Epidermal melanocyte (primary cell): ENCODE measurements at regions not wholly inside any gene's neighbourhood (a gene's known extent, or its start where the extent isn't known, plus 50 kb on each side); places are given as distances from the start of the nearest gene placed in this dataset.
"Not testable (repeated sequence)": the region's sequence is repeated elsewhere in the genome, so short reads cannot be mapped to it uniquely, and the experiment has no call there.

Source experiments
- DNase-seq: peaks from one replicate; pipeline ENCODE4 v3.0.0; 2011; ENCODE audit warnings: low spot score; ENCODE audit not compliant: insufficient read length

DNA sequence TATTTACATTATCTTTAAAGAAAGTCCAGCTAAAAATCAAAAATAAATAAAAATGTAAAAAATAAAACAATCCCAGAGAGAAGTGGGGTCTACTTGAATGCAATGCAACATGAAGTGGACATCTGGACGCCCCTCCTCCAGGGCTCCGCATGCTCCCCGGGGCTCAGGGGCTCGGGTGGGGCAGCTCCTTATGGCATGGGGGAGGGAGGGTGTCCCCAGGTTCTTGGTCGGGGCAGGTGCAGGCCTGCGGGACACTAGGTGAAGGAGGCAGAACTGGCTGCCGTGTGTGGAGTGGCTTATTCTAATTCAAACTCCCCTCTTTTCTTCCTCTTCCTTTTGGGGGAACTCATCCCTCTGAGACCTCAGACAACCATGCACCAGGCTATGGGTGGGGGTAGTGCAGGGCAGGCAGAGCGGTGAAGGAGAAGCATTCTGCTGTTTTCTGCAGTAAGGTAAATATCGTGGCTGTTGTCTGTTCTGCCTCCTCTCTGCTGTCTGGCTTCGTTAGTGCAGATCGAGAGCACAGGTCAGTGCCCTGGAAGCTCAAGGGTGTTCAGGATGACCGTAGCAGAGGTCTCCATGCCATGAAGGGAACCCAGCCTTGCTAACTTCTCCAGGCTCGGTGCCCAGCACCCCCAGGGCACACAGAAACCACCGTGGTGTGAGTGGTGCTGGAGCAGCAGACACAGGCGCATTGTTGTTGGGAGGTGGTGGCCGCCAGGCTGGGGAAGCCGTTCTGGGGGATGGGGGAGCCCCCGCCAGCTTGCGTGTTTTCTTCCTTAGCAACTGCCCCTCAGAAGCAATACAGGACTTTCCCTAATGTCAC, 82.6 kb downstream of the TTLL2 start:
- DNase-seq = no peak

DNA sequence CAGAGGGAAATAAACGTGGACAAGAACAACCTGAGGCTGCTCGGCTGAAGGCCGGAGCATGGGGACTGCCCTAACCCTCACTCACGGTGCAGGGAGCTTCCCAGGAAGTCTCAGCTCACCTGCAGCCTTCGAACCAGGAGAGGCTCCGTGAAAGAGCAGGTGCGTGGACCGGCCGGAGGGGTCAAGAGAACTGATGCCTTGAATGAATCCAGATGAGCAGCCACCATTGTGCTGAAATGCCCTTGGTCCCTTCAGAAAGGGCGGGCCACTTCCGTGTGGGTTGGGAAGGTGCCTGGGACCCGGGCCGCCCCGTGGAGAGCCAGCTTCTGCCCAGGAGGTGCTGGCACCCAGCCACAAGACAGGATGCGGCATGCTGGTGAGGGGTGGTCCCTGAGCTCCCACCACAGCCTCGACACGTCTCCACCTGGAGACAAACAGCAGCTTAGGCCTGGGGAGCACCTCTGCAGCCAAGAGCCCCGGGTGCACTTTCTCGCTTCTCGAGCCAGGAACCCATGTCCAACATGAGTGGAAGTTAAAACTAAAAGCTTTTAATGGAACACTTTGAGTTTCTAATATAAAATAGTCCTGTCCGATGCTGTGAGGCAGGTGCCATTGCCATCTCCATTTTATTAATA, 83.5 kb downstream of the TTLL2 start:
- no peak for DNase-seq

DNA sequence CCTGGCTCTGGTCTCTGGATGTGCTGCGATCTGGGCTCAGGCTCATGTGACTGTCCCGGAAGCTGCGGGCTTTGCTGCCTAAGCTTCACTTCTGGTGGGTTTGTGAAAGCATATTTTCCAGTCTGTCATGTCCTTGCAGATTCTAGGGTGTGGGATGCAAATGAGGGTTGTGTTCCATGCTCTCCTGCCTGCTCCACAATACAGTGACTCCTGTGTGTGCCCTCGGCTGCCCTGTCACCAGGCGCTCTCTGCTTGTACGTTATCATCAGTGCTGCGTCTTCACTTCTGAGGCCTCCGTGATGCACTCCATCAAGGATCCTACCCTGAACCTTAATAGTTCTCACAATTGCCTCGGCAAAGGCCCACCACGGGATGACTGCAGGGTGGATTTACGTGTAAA, 84.2 kb downstream of the TTLL2 start:
- DNase-seq = no peak

DNA sequence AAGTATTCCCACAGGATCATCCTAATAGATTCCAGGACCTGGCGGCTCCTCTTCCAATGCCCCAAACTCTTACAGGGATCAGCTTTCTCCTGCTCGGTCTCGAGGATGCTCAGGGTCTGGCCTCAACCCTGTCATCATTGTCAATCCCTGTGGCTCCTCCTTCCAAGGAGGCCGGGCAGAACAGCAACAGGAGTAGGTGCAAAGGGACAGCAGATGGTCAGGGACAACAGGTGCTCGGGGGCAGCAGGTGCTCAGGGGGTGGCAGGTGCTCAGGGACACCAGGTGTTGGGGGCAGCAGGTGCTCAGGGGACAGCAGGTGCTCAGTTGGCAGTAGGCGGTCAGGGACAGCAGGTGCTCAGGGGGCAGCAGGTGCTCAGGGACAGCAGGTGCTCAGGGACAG, 84.8 kb downstream of the TTLL2 start:
- DNase-seq = no peak

DNA sequence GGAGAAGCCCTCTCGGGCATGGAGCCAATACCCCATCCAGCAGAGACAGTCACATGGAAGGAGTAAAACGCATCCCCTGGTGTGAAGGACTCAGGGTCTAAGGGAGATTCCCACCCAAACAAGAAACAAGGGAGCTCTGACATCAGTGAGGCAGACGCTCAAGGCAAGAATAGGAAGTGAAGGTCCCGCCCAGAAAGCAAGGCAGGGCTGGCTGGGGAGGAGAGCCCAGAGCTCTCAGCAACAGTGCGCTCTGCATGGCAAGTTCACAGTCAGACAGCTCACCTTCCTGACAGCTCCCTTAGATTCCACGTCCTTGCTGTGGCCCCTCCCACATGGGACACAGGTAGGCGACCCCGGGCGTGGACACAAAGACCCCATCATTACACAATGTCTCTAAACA, 85.6 kb downstream of the TTLL2 start:
- DNase-seq = no peak

DNA sequence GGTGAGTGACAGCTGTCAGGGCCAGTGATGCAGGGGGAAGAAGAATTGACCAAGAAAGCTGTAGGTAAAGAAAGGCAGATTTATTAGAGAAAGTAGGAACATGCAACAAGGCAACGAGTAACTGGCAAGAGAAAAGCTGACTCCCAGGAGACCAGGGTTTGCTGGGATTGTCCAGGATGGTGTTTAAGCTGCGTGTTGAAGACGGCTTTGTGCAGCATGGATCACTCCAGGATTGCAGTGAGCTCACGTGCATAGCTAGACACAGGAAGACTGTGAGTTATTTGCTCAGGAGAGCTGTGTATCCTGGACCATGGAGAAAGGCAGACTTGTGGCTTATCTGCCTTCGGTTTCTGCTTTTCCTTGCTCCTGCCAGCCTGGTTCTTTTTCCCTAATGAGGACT, 87.6 kb downstream of the TTLL2 start:
- DNase-seq = no peak

DNA sequence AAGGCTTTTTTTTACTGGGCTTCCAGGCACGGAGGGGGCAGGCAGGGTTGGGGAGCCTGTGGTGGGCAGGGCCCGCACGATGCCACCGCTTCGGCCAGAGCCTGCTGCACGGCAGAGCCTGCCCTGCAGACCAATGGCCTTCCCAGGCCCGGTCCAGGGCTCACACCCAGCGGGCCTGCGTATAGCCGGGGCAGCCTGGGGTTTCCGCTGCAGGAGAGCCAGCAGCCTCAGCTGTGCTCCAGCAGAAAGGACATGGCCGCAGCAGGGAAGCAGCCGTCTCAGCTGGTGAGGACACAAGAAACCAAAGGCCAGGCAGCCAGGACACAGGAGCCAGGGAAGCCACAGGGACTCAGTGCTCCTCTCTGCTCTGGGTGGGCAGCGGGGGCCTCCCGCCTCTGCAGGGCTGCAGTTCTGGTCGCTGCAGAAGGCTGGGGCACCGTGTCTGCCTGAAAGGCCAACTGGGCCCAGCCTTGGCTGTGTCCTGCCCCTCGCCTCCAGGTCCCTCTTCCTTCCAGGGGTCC, 90.6 kb downstream of the TTLL2 start:
- DNase-seq = no peak

DNA sequence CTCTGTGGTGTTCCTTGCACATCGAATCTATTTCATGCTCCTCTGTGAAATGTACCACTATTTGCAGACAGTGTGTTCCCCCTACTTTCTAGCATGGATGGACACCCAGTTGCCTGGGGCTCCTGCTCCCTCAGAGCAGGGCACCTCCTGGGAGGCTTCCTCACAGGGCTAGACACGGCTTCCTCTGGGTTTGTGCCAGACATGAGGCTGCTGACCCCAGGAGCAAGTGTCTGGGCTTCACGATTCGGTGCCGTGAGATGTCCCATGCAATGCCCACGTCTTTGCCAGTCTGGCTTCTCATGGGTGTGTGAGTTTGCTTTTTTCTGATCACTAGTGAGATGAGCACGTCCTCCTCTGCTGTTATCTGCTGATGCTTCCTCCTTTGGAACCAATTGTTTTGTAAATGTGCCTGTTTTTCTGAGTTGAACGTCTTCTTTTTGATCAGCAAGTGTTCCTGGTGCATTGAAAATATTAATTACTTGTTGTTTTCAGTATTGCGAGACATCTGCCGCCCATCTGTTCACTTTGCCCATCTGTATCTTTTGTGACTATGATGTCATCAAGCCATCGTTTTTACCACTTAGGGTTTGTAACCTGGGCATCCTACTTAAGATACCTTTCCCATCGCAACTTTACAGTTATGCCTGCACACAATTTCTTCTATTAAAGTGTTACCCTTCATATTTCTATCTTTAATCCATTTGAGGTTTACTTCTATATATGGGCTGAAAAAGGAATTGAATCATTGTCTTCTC, 92.0 kb downstream of the TTLL2 start:
- DNase-seq = no peak

DNA sequence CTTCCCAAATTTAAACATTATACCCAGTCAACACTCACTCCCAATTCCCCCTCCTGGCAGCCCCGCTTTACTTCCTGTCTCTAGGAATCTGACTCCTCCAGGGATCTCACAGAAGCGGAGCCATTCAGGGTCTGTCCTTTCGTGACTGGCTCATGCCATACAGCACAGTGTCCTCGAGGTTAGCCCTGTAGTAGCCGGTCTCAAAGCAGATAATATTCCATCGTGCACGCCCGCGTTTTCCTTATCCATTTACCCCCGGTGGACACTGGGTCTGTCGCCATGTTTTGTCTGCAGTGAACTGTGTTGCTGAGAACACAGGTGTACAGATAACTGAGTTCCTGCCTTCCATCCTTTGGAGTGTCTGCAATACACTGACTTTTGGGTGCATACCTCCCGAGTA, 95.3 kb downstream of the TTLL2 start:
- DNase-seq = no peak

DNA sequence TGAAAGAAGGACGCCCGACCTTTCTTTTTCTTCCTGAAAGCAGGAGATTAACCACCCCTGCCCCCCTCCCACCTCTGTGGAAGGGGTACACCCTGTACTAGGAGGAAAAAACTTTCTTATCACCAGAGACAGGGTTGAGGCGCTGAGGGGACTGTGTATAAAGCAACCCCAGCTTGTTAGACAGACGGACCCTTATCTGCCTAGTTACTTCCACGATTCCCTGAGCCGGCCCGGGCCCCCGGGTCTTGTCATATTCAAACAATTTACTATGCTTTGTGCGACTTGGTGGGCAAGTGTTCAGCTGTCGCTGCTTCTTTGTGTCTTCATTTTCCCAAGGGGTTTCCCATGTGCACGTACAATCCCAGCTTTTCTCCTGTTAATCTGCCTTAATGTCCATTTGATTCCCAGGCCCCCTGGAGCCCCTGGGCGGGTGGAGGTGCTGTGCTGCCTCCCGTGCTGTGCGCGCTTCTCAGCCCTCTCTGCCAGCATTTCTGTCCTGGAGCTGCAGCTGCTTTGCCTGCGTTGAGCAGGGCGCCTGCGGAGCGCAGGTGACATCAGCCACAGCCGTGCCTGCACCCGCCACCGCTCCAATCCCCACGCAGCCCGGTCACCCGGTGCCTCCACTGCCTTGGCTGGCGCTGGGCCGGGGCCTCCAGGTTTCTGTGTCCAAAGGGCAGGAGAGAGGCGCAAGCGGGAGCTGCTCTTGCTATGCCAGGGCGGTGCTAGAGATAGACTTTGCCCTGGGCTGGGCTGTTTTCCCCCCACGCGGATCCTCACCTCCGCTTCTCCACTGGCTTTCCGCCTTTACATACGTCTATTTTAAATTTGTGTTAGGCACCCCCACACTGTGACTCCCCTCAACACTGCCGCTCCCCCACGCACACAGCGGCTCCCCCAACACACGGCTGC, 96.2 kb downstream of the TTLL2 start:
- DNase-seq = no peak

DNA sequence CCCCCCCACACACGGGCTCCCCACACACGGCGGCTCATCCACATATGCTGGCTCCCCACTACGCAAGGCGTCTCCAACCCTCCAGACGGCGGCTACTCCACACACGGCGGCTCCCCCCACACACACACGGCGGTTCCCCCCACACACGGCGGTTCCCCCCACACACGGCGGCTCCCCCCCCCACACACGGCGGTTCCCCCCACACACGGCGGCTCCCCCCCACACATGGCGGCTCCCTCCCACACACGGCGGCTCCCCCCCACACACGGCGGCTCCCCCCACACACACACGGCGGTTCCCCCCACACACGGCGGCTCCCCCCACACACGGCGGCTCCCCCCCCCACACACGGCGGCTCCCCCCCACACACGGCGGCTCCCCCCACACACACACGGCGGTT, 97.1 kb downstream of the TTLL2 start:
- not testable (repeated sequence) for DNase-seq

DNA sequence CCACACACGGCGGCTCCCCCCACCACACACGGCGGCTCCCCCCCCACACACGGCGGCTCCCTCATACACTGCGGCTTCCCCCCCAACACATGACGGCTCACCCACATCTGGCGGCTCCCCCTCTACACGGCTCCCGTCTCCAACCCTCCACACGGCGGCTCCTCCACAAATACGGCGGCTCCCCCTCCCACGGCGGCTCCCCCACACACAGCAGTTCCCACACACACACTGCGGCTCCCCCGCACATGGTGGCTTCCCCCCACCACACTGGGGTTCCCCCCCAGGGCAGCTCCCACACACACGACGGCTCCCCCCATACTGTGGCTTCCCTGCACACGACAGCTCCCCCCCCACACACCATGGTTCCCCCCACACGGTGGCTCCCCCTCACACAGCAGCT, 98.0 kb downstream of the TTLL2 start:
- DNase-seq = no peak

DNA sequence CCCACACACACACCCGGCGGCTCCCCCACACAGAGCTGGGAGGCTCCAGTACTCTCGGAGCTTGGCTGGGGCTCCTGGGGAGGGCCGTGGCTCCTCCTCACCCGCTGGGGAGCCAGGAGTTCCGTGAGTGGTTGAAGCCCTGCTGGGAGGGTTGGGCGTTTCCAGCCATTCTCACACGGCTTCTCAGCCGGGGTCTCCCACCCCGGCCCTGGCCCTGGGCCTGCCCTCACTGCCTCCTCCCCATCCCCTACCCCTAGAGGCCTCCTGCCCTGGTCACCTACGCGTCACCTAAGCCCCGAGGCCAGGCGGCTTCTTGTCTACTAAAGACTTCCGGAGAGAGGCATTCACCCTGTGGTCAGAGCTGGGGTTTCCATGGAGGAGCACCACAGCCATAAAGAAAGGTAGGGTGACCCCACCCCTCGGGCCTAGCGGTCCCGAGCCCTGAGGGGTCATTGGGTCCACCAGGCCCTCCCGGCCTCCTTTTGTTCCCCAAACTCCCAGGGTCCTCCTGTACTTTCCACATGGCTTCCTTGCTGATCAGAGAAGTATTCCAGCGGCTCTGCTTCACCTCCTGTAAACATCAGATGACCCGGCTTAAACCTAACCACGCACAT, 99.3 kb downstream of the TTLL2 start:
- no peak for DNase-seq

DNA sequence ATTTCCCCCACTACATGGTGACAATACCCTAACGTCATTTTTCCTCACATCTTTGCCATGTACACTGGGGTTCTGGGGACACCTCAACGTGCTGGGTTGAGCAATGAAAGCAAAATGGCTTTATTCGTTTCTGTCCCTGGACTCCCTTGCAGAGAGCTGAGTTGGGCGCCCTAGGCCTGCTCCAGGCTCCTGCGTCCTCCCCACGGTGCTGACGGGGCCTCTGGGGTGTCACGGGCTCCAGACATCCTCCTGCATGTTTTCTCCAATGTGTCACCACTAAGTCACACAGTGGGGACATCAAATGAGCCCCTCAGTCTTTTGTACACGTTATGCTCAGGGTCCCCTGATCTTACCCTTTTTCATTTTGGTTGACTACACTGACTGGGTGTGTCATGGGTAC, 99.8 kb downstream of the TTLL2 start:
- no peak for DNase-seq

DNA sequence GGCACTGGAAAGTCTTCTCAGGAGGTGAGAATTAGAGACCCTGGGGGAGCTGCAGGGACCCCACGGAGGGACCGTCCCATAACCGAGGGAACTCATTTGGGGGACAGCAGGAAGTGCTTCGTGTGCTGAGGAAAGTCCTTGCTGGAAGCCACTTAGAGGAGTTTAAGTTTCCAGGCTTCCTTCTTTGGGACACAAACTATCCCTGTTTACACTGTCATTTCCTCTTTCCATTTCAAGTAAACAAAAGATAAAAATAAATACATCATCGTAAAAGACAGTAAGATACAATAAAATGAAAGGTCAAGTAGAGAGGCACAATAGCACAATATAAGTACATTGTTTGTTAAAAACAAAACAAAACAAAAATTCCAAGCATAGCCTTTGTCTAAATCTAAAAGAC, 101.2 kb downstream of the TTLL2 start:
- no peak for DNase-seq

DNA sequence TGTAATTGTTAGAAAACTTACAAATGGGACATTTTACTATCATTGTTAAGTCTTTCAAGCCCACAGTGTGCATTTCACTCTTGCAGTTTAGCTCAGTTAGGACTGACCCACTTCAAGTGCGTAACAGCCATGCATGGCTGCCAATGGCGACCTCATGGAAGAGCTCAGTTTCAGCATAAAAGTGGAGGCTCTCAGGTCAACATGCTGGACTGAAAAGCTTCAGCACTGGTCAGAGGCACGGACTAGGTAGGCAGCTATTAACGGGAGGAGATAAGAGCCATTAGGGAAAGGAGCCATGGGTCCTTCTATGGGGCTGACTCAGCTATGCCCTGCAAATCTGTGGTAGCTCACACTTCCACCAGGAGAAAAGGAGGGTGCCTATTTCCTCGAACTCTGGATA, 101.8 kb downstream of the TTLL2 start:
- DNase-seq = no peak

DNA sequence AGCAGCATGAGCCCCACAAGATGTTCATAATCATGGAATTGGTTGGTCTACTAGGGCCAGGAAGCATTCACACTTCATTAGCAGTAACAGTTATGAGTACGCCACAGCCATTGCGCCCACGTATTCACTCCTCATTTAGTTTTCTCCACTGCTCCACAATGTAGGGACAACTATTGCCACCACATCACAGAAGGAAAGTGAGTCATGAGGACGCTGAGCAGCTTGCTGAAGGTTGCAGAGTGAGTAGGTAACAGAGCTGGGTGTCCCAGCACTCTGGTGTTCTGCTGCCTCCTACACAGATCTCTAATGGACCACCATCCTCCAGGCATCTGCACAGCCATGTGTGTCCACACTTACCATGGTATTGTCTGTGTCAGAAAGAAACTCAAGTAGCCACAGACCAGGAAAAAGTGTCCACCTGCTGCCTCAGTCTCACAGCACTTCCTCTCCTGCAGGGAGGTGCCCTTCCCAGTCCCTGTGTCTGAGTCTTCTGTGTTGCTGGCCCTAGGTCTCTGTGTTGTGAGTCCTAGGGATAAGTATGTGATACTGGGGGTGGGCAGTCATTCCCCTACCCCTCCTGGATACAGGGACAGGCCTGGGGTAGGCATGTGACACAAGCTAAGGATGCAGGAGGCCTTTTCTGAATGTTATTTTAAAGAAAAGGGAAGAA, 103.9 kb downstream of the TTLL2 start:
- DNase-seq = no peak

DNA sequence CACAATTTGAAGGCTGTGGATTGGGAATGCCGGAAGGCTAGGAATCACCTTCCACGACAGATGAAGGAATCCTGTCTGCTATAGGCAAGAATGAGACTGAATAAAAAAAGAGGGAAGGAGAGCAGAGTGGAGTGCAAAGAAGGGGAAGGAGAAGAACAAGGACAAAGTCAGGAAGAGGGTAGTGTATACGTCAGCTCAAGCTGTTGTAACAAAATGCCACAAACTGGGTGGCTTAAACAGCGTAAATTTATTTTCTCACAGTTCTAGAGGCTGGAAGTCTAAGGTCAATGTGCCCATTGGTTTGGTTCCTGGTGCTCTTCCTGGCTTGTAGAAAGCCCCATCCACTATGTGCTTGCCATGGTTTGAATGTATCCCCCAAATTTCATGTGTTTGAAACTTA, 104.5 kb downstream of the TTLL2 start:
- DNase-seq = no peak

DNA sequence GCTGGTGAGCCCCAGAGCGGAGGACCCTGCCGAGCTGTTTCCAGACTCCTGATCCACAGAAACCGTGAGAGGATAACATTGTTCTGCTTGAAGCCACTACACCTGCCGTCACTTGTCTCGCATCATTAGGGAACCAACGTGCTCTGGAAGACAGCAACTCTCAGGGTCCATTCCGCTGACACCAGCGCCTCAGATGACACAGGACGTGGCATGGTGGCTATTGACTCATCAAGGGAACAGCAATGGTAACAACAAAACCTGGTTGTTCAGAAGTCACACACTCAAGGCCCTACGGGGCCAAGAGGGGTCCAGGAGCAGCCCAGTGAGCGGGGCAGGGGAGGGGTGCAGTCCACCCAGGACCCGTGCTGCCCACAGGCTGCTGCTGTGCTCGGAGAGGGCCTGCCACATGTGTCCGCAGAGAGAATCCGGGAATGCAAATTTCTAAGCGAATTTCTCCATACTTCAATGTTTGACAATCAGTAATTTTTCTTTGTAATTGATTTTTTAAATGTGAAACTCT, 110.4 kb downstream of the TTLL2 start:
- no peak for DNase-seq

DNA sequence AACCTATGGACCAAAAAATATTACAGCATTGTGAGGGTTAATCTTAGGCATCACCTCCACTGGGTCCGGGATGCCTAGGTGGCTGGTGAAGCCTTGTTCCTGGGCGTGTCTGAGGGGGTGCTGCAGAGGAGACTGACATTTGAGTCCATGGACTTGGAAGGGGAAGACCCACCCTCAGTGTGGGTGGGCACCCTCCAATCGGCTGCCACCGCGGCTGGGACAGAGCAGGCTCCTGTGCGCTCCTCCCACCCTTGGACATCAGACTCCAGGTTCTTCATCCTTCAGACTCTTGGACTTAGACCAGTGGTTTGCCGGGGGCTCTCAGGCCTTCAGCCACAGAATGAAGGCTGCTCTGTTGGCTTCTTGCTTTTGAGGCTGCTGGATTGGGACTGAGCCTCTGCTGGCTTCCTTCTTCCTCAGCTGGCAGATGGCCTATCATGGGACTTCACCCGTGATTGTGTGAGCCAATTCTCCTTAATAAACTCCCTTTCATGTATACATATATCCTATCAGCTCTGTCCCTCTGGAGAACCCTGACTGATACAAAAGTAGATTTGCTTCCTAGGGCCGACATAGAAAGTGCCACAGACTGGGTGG, 113.1 kb downstream of the TTLL2 start:
- DNase-seq = no peak
